ENCODE measurements at regions not wholly inside any gene's neighbourhood (a gene's known extent, or its start where the extent isn't known, plus 50 kb on each side); places are given as distances from the start of the nearest gene placed in this dataset.
"Not testable (repeated sequence)": the region's sequence is repeated elsewhere in the genome, so short reads cannot be mapped to it uniquely, and the experiment has no call there.

DNA sequence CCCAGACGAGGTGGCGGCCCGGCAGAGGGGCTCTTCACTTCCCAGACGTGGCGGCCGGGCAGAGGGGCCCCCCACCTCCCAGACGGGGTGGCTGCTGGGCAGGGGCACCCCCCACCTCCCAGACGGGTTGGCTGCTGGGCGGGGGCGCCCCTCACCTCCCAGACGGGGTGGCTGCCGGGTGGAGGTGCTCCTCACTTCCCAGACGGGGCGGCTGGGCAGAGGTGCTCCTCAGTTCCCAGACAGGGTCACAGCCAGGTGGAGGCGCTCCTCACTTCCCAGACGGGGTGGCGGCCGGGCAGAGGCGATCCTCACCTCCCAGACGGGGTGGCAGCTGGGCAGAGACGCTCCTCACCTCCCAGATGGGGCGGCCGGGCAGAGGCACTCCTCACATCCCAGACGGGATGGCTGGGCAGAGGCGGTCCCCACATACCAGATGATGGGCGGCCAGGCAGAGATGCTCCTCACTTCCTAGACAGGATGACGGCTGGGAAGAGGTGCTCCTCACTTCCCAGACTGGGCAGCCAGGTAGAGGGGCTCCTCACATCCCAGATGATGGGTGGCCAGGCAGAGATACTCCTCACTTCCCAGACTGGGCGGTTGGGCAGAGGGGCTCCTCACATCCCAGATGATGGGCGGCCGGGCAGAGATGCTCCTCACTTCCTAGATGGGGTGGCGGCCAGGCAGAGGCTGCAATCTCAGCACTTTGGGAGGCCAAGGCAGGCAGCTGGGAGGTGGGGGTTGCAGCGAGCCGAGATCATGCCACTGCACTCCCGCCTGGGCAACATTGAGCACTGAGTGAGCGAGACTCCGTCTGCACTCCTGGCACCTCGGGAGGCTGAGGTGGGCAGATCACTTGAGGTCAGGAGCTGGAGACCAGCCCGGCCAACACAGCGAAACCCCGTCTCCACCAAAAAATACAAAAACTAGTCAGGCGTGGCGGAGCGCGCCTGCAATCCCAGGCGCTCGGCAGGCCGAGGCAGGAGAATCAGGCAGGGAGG is 391.6 kb upstream of the CYLC2 start:
- TF ChIP-seq, protein P1, sequence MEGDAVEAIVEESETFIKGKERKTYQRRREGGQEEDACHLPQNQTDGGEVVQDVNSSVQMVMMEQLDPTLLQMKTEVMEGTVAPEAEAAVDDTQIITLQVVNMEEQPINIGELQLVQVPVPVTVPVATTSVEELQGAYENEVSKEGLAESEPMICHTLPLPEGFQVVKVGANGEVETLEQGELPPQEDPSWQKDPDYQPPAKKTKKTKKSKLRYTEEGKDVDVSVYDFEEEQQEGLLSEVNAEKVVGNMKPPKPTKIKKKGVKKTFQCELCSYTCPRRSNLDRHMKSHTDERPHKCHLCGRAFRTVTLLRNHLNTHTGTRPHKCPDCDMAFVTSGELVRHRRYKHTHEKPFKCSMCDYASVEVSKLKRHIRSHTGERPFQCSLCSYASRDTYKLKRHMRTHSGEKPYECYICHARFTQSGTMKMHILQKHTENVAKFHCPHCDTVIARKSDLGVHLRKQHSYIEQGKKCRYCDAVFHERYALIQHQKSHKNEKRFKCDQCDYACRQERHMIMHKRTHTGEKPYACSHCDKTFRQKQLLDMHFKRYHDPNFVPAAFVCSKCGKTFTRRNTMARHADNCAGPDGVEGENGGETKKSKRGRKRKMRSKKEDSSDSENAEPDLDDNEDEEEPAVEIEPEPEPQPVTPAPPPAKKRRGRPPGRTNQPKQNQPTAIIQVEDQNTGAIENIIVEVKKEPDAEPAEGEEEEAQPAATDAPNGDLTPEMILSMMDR (IDR thresholded peaks at IDR 0.05) = not testable (repeated sequence)
- not testable (repeated sequence) for TF ChIP-seq ZFX (IDR thresholded peaks at IDR 0.05; ENCODE audit: borderline replicate concordance)
